H1 (cell line): ENCODE measurements at regions not wholly inside any gene's neighbourhood (a gene's known extent, or its start where the extent isn't known, plus 50 kb on each side); places are given as distances from the start of the nearest gene placed in this dataset.

ENCODE experiments used
- CTCF ChIA-PET: fragments of 300-600 bp; sonication (Branson Sonifier 250); formaldehyde crosslinking; loops from one replicate; lab custom pipeline; 2021; ENCODE audit not compliant: partially characterized antibody; lab: Charles Lee
- POLR2A ChIA-PET: fragments of 300-600 bp; sonication (Branson Sonifier 250); formaldehyde crosslinking; loops from one replicate; lab custom pipeline; 2021; ENCODE audit warnings: inconsistent platforms; ENCODE audit not compliant: partially characterized antibody; lab: Charles Lee
- DNase-seq, 2 experiments: peaks; one replicate each; pipeline versions ENCODE4 v3.0.0 to v3.0.0-alpha.2; 2010 to 2022; ENCODE audit warnings: low spot score in 2 of 2, low read depth in 1 of 2, mixed read lengths in 1 of 2
- FAIRE-seq: peaks from 2 replicates; lab custom pipeline; 2011; peaks lifted over from hg19 to GRCh38; lab: Jason Lieb, UNC
- H2AFZ ChIP-seq: 2 replicates; pipeline ENCODE4 v1.8.1; 2012; ENCODE audit warnings: low read length, inconsistent platforms
- H2AK5ac ChIP-seq: 2 replicates; pipeline ENCODE4 v1.6.1; 2013; ENCODE audit warnings: low read depth, low read length
- H2BK120ac ChIP-seq: replicated peaks from 2 replicates; pipeline ENCODE3; 2013; ENCODE audit warnings: low read depth, low read length, inconsistent platforms
- H2BK12ac ChIP-seq: 2 replicates; pipeline ENCODE4 v1.6.1; 2013; ENCODE audit warnings: low read depth, low read length
- H2BK15ac ChIP-seq: 2 replicates; pipeline ENCODE4 v1.6.1; 2013; ENCODE audit warnings: low read length
- H2BK20ac ChIP-seq: 2 replicates; pipeline ENCODE4 v1.6.1; 2013; ENCODE audit warnings: low read length
- H2BK5ac ChIP-seq: 2 replicates; pipeline ENCODE4 v1.6.1; 2013; ENCODE audit warnings: low read depth, low read length
- H3K14ac ChIP-seq: 2 replicates; pipeline ENCODE4 v1.6.1; 2013; ENCODE audit warnings: inconsistent platforms; ENCODE audit not compliant: insufficient read length
- H3K18ac ChIP-seq: 2 replicates; pipeline ENCODE4 v1.6.1; 2013; ENCODE audit warnings: low read length; ENCODE audit errors: extremely low read depth
- H3K23ac ChIP-seq: 2 replicates; pipeline ENCODE4 v1.6.1; 2013; ENCODE audit warnings: inconsistent platforms; ENCODE audit not compliant: insufficient read length
- H3K23me2 ChIP-seq: 2 replicates; pipeline ENCODE4 v1.6.1; 2013; ENCODE audit warnings: low read depth, low read length
- H3K27ac ChIP-seq: 2 replicates; pipeline ENCODE4 v1.6.1; 2011; ENCODE audit warnings: low read depth, low read length, inconsistent platforms
- H3K27me3 ChIP-seq, 4 experiments: replicated peaks in 1 of 4; 1 replicate in 1 of 4; 2 replicates in 3 of 4; pipeline versions ENCODE4 v1.6.1 to v1.8.1; 2011 to 2013; ENCODE audit warnings: low read length in 3 of 4, mild to moderate bottlenecking in 3 of 4, inconsistent platforms in 2 of 4, mixed read lengths in 2 of 4, moderate library complexity in 1 of 4; ENCODE audit not compliant: control insufficient read depth in 3 of 4, insufficient read depth in 3 of 4; ENCODE audit errors: extremely low read depth in 1 of 4
- H3K36me3 ChIP-seq, 4 experiments: 2 replicates each; pipeline versions ENCODE4 v1.6.1 to v1.8.1; 2011 to 2013; ENCODE audit warnings: mild to moderate bottlenecking in 4 of 4, low read length in 3 of 4, moderate library complexity in 2 of 4, control low read depth in 1 of 4, inconsistent platforms in 1 of 4; ENCODE audit not compliant: insufficient read depth in 4 of 4, control insufficient read depth in 2 of 4
- H3K4ac ChIP-seq: replicated peaks from 2 replicates; pipeline ENCODE3; 2013; ENCODE audit warnings: low read length, low read depth, mixed read lengths, inconsistent platforms; ENCODE audit not compliant: insufficient read length
- H3K4me1 ChIP-seq, 4 experiments: replicated peaks in 1 of 4; 1 replicate in 1 of 4; 2 replicates in 3 of 4; pipeline versions ENCODE4 v1.6.1 to v1.8.1; 2011 to 2013; ENCODE audit warnings: low read length in 3 of 4, inconsistent platforms in 2 of 4, mixed read lengths in 1 of 4; ENCODE audit not compliant: insufficient read depth in 4 of 4, control insufficient read depth in 3 of 4
- H3K4me2 ChIP-seq, 2 experiments: 2 replicates each; pipeline versions ENCODE4 v1.6.1 to v1.8.1; 2011 to 2013; ENCODE audit warnings: low read depth in 2 of 2, low read length in 2 of 2, control low read depth in 1 of 2, inconsistent platforms in 1 of 2, mild to moderate bottlenecking in 1 of 2; ENCODE audit not compliant: insufficient read depth in 1 of 2
- H3K4me3 ChIP-seq, 4 experiments: fragments of 200-600, 300-600 bp in 1 of 4; sonication (generic), shearing (Covaris generic), sonication (Bioruptor Twin) in 1 of 4; 2 replicates each; pipeline versions ENCODE4 v1.5.1 to v1.8.1; 2011 to 2016; ENCODE audit warnings: low read length in 4 of 4, low read depth in 3 of 4, control low read depth in 2 of 4, inconsistent platforms in 2 of 4, mild to moderate bottlenecking in 2 of 4, mixed read lengths in 1 of 4, moderate library complexity in 1 of 4; ENCODE audit not compliant: insufficient read depth in 2 of 4; ENCODE audit errors: extremely low read depth in 1 of 4
- H3K56ac ChIP-seq: replicated peaks from 2 replicates; pipeline ENCODE3; 2013; ENCODE audit warnings: low read depth, mild to moderate bottlenecking, mixed read lengths, low read length, inconsistent platforms; ENCODE audit not compliant: insufficient read length
- H3K79me1 ChIP-seq: 2 replicates; pipeline ENCODE4 v1.6.1; 2013; ENCODE audit warnings: low read depth, low read length, control low read depth
- H3K79me2 ChIP-seq, 2 experiments: 2 replicates each; pipeline versions ENCODE4 v1.6.1 to v1.8.1; 2012 to 2013; ENCODE audit warnings: low read length in 2 of 2, mild to moderate bottlenecking in 2 of 2, inconsistent platforms in 1 of 2; ENCODE audit not compliant: insufficient read depth in 2 of 2, control insufficient read depth in 1 of 2
- H3K9ac ChIP-seq, 4 experiments: replicated peaks in 1 of 4; 1 replicate in 1 of 4; 2 replicates in 3 of 4; pipeline versions ENCODE4 v1.6.1 to v1.8.1; 2011 to 2013; ENCODE audit warnings: low read depth in 3 of 4, low read length in 3 of 4, control low read depth in 2 of 4, mild to moderate bottlenecking in 2 of 4, moderate library complexity in 2 of 4, inconsistent platforms in 1 of 4; ENCODE audit errors: extremely low read depth in 1 of 4
- H3K9me3 ChIP-seq, 2 experiments: 2 replicates each; pipeline versions ENCODE4 v1.6.1 to v1.8.1; 2012 to 2013; ENCODE audit warnings: mild to moderate bottlenecking in 2 of 2, moderate library complexity in 2 of 2, control low read depth in 1 of 2, inconsistent platforms in 1 of 2, low read depth in 1 of 2, low read length in 1 of 2, mixed read lengths in 1 of 2; ENCODE audit not compliant: insufficient read depth in 2 of 2
- H4K20me1 ChIP-seq, 2 experiments: replicated peaks in 1 of 2; 2 replicates each; pipeline versions ENCODE3 to v1.8.1; 2011 to 2013; ENCODE audit warnings: inconsistent platforms in 2 of 2, low read length in 2 of 2, mild to moderate bottlenecking in 1 of 2; ENCODE audit not compliant: insufficient read depth in 2 of 2, control insufficient read depth in 1 of 2
- H4K5ac ChIP-seq: 2 replicates; pipeline ENCODE4 v1.6.1; 2013; ENCODE audit warnings: low read length, low read depth, mixed read lengths, inconsistent platforms; ENCODE audit not compliant: insufficient read length
- H4K8ac ChIP-seq: 2 replicates; pipeline ENCODE4 v1.8.0; 2013; ENCODE audit warnings: mild to moderate bottlenecking, moderate library complexity, low read length, inconsistent platforms; ENCODE audit not compliant: insufficient read depth; ENCODE audit errors: extremely low read depth
- H4K91ac ChIP-seq: replicated peaks from 2 replicates; pipeline ENCODE3; 2013; ENCODE audit warnings: low read length, mixed read lengths, inconsistent platforms; ENCODE audit not compliant: insufficient read length
- ASH2L ChIP-seq: fragments of 200-600, 300-600 bp; sonication (generic); IDR thresholded peaks from one replicate; pipeline ENCODE4 v1.7.1; 2017; ENCODE audit warnings: low read length
- BACH1 ChIP-seq: IDR thresholded peaks from 2 replicates; pipeline ENCODE4 v1.6.1; 2012; ENCODE audit warnings: low read length, improper control_type of control experiment
- KDM1A ChIP-seq: fragments of 200-600, 300-600 bp; sonication (generic); IDR thresholded peaks from 2 replicates; pipeline ENCODE4 v1.7.1; 2016; ENCODE audit warnings: mild to moderate bottlenecking, low read length, borderline replicate concordance
- KDM4A ChIP-seq: IDR thresholded peaks from one replicate; pipeline ENCODE4 v1.7.1; 2012; ENCODE audit warnings: low read depth, mild to moderate bottlenecking, moderate library complexity, low read length, inconsistent platforms; ENCODE audit not compliant: severe bottlenecking
- MAFK ChIP-seq: IDR thresholded peaks from 2 replicates; pipeline ENCODE4 v1.6.1; 2012; ENCODE audit warnings: low read depth, mild to moderate bottlenecking, improper control_type of control experiment, low read length
- RBBP5 ChIP-seq: IDR thresholded peaks from 2 replicates; pipeline ENCODE4 v1.7.1; 2012; ENCODE audit warnings: low read depth, mild to moderate bottlenecking, inconsistent platforms, low read length, moderate library complexity, borderline replicate concordance
- SAP30 ChIP-seq: fragments of 300-600 bp; sonication (generic); IDR thresholded peaks from 2 replicates; pipeline ENCODE4 v1.7.1; 2012; ENCODE audit warnings: low read length, moderate library complexity, mild to moderate bottlenecking, inconsistent platforms; ENCODE audit not compliant: insufficient read depth, insufficient replicate concordance
- SP2 ChIP-seq: IDR thresholded peaks from 2 replicates; pipeline ENCODE4 v1.6.1; 2012; ENCODE audit warnings: mild to moderate bottlenecking, low read length, inconsistent platforms
- SP4 ChIP-seq: IDR thresholded peaks from 2 replicates; pipeline ENCODE4 v1.6.1; 2012; ENCODE audit warnings: low read length, inconsistent platforms
- SRF ChIP-seq: IDR thresholded peaks from 2 replicates; pipeline ENCODE4 v1.6.1; 2011; ENCODE audit warnings: mild to moderate bottlenecking, low read depth, low read length, moderate library complexity
- TAF1 ChIP-seq: IDR thresholded peaks from 2 replicates; pipeline ENCODE4 v1.6.1; 2011; ENCODE audit warnings: mild to moderate bottlenecking, low read depth, low read length
- TEAD4 ChIP-seq: IDR thresholded peaks from 2 replicates; pipeline ENCODE4 v1.6.1; 2012; ENCODE audit warnings: low read depth, low read length, inconsistent platforms, mixed read lengths
- WGBS, 2 experiments: shearing (Covaris generic) in 1 of 2; methylation state at CpG; one replicate each; pipeline versions ENCODE4 v1.1.6 to v1.1.7; 2013 to 2015; ENCODE audit warnings: low lambda C conversion rate in 2 of 2, mixed read lengths in 2 of 2, inconsistent platforms in 1 of 2, low coverage in 1 of 2, missing lambda C conversion rate in 1 of 2; ENCODE audit not compliant: insufficient replicate concordance in 2 of 2, insufficient coverage in 1 of 2, insufficient read length in 1 of 2; ENCODE audit errors: extremely low coverage in 1 of 2, missing lambda C conversion rate in 1 of 2; 5-methylcytosine and 5-hydroxymethylcytosine counted together
- TF ChIP-seq, protein P1 (sequence below): IDR thresholded peaks from 2 replicates; pipeline ENCODE4 v1.6.1; 2011; ENCODE audit warnings: low read depth, mild to moderate bottlenecking, low read length; ENCODE audit not compliant: insufficient read depth
- TF ChIP-seq, protein P2 (sequence below): IDR thresholded peaks from 2 replicates; pipeline ENCODE4 v1.6.1; 2011; ENCODE audit warnings: low read length, improper control_type of control experiment

- Histone ChIP-seq H2BK15ac (no peak overlapping the region), H3K79me2 (no peaks in the 10 kb centered on the region), H3K18ac (no peak overlapping the region), H3K4me3 (no peak overlapping the region), H3K4me1 (peaks cover 0 to 8% (median 2%) of the 10 kb centered on the region in 4 experiments; a peak in 3 of 7 replicates), H3K27ac (no peak overlapping the region), H3K9me3 (no peaks in the 10 kb centered on the region), H3K56ac (no peak overlapping the region), H2AK5ac (no peak overlapping the region), H3K4me2 (no peak overlapping the region), H3K4ac (no peak overlapping the region), H3K14ac (no peak overlapping the region), H3K36me3 (no peaks in the 10 kb centered on the region), H4K91ac (no peak overlapping the region), H2AFZ (no peak overlapping the region), H3K9ac (no peak overlapping the region), H3K79me1 (no peaks in the 10 kb centered on the region), H2BK120ac (no peak overlapping the region), H4K20me1 (no peaks in the 10 kb centered on the region), H3K23ac (no peak overlapping the region), H2BK12ac (no peak overlapping the region), H3K23me2 (no peaks in the 10 kb centered on the region; the same call in 1 of the 2 replicates), H3K27me3 (no peaks in the 10 kb centered on the region), H4K8ac (no peak overlapping the region), H2BK20ac (no peak overlapping the region), H4K5ac (no peak overlapping the region), H2BK5ac (no peak overlapping the region)
- CTCF ChIA-PET = interaction anchor here (0.9 kb wide), 1 partner anchor 118 kb away, joined by 3 read pairs; no protein-coding TSS in a partner anchor
- POLR2A ChIA-PET = interaction anchor here (1.4 kb wide), 1 partner anchor 12 kb away, joined by 5 read pairs; no protein-coding TSS in a partner anchor
- 81% methylated on average over 9 of the region's 9 CpGs; no CpG with 5 or more reads in 1 of the 2 experiments for WGBS, 2 experiments
- FAIRE-seq (no peak), DNase-seq (no peak)
- TF ChIP-seq, protein P1, sequence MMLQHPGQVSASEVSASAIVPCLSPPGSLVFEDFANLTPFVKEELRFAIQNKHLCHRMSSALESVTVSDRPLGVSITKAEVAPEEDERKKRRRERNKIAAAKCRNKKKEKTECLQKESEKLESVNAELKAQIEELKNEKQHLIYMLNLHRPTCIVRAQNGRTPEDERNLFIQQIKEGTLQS = no peak
- no peak for TF ChIP-seq SRF
- TF ChIP-seq BACH1 = no peak
- no peak for TF ChIP-seq KDM1A
- no peak for TF ChIP-seq TAF1
- no peak for TF ChIP-seq SP2
- TF ChIP-seq, protein P2, sequence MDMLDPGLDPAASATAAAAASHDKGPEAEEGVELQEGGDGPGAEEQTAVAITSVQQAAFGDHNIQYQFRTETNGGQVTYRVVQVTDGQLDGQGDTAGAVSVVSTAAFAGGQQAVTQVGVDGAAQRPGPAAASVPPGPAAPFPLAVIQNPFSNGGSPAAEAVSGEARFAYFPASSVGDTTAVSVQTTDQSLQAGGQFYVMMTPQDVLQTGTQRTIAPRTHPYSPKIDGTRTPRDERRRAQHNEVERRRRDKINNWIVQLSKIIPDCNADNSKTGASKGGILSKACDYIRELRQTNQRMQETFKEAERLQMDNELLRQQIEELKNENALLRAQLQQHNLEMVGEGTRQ = no peak
- TF ChIP-seq TEAD4 = no peak
- TF ChIP-seq KDM4A = no peak
- no peak for TF ChIP-seq MAFK
- TF ChIP-seq ASH2L = no peak
- TF ChIP-seq SP4 = no peak
- TF ChIP-seq RBBP5 = no peak
- TF ChIP-seq SAP30 = no peak
Observed at GRCh38 chr5:71955723-71956122, 151.6 kb upstream of the MAP1B start.
